K562 (cell line): ENCODE measurements at regions not wholly inside any gene's neighbourhood (a gene's known extent, or its start where the extent isn't known, plus 50 kb on each side); places are given as distances from the start of the nearest gene placed in this dataset.

Experiments
- ATAC-seq: fragments of 200-7000 bp; cut with Tn5 transposase; 3 replicates; pipeline ENCODE4 v1.9.1; 2020; ENCODE audit warnings: moderate library complexity
- BruUV-seq: library from RNA; stranded (reverse); fragments of 400-500 nt; replicated peaks from 2 replicates; lab custom pipeline; 2021; lab: Mats Ljungman, UMichigan
- CTCF ChIA-PET: fragments of 300-600 bp; formaldehyde crosslinking; extraction: SDS; loops from one replicate; lab custom pipeline; 2021; ENCODE audit warnings: low intra/inter-chr PET ratio; lab: Yijun Ruan, JAX
- POLR2A ChIA-PET: fragments of 300-600, 350-650 bp; sonication (Branson Sonifier 250); formaldehyde crosslinking; extraction: SDS; loops from one replicate; lab custom pipeline; 2021; ENCODE audit warnings: antibody characterized with exemption, inconsistent platforms; lab: Yijun Ruan, JAX
- DNase-seq, 4 experiments: peaks; one replicate each; pipeline versions ENCODE4 v3.0.0 to v3.0.0-alpha.2; 2011 to 2018; ENCODE audit warnings: low spot score in 3 of 4, mixed read lengths in 3 of 4; ENCODE audit errors: extremely low read depth in 1 of 4
- FAIRE-seq: peaks from 2 replicates; lab custom pipeline; 2011; peaks lifted over from hg19 to GRCh38; lab: Jason Lieb, UNC
- H2AFZ ChIP-seq: 2 replicates; pipeline ENCODE4 v1.6.0; 2011; ENCODE audit warnings: low read depth, low read length, control low read depth, inconsistent platforms
- H3K27ac ChIP-seq: fragments of 200-600 bp; 3 replicates; pipeline ENCODE4 v1.8.0; 2011; ENCODE audit warnings: low read depth, mild to moderate bottlenecking, control low read depth, inconsistent platforms, low read length, moderate library complexity, mixed read lengths; ENCODE audit errors: extremely low read depth
- H3K27me3 ChIP-seq, 2 experiments: fragments of 300-600 bp in 1 of 2; 2 replicates in 1 of 2; 3 replicates in 1 of 2; pipeline versions ENCODE4 v1.6.0 to v1.8.0; 2011; ENCODE audit warnings: inconsistent platforms in 2 of 2, low read length in 2 of 2, mild to moderate bottlenecking in 1 of 2, mixed read lengths in 1 of 2, moderate library complexity in 1 of 2; ENCODE audit not compliant: control insufficient read depth in 2 of 2, insufficient read depth in 2 of 2
- H3K36me3 ChIP-seq: fragments of 300-600 bp; 3 replicates; pipeline ENCODE4 v1.8.0; 2011; ENCODE audit warnings: mild to moderate bottlenecking, low read length, inconsistent platforms; ENCODE audit not compliant: control insufficient read depth, insufficient read depth
- H3K4me1 ChIP-seq, 2 experiments: fragments of 200-600 bp in 1 of 2; replicated peaks in 1 of 2; 2 replicates in 1 of 2; 3 replicates in 1 of 2; pipeline versions ENCODE4 v1.5.1 to v1.8.0; 2011; ENCODE audit warnings: inconsistent platforms in 2 of 2, low read length in 2 of 2, mild to moderate bottlenecking in 1 of 2, mixed read lengths in 1 of 2, moderate library complexity in 1 of 2; ENCODE audit not compliant: control insufficient read depth in 2 of 2, insufficient read depth in 2 of 2
- H3K4me2 ChIP-seq: 2 replicates; pipeline ENCODE4 v1.6.1; 2011; ENCODE audit warnings: low read length, control low read depth, inconsistent platforms, mixed read lengths; ENCODE audit not compliant: insufficient read depth
- H3K4me3 ChIP-seq: fragments of 200-600 bp; sonication (generic), shearing (Covaris generic); 2 replicates; pipeline ENCODE4 v1.5.1; 2016; ENCODE audit warnings: control low read depth, inconsistent platforms
- H3K79me2 ChIP-seq: fragments of 200-600 bp; 3 replicates; pipeline ENCODE4 v1.8.0; 2011; ENCODE audit warnings: low read length, inconsistent platforms; ENCODE audit not compliant: control insufficient read depth, insufficient read depth
- H3K9ac ChIP-seq, 2 experiments: 2 replicates each; pipeline versions ENCODE4 v1.6.0 to v1.6.1; 2011; ENCODE audit warnings: low read depth in 2 of 2, low read length in 2 of 2, control low read depth in 1 of 2, inconsistent platforms in 1 of 2, mild to moderate bottlenecking in 1 of 2, mixed read lengths in 1 of 2; ENCODE audit not compliant: insufficient read depth in 1 of 2
- H3K9me1 ChIP-seq: one replicate; pipeline ENCODE4 v1.6.0; 2011; ENCODE audit warnings: inconsistent platforms, mild to moderate bottlenecking, low read length, moderate library complexity; ENCODE audit not compliant: control insufficient read depth, insufficient read depth
- H3K9me3 ChIP-seq: replicated peaks from 2 replicates; pipeline ENCODE4 v1.5.1; 2011; ENCODE audit warnings: low read depth, low read length, inconsistent platforms; ENCODE audit not compliant: control insufficient read depth, insufficient read depth
- H4K20me1 ChIP-seq: replicated peaks from 2 replicates; pipeline ENCODE4 v1.6.1; 2011; ENCODE audit warnings: low read length, inconsistent platforms, mixed read lengths; ENCODE audit not compliant: control insufficient read depth, insufficient read depth
- CBFA2T2 ChIP-seq: fragments of 450-650 bp; conservative IDR thresholded peaks from 2 replicates; pipeline ENCODE4 v1.6.1; 2017; ENCODE audit warnings: mild to moderate bottlenecking
- CBFB ChIP-seq: sonication (generic); formaldehyde crosslinking; IDR thresholded peaks from 2 replicates; pipeline ENCODE4 v1.4.0; 2020; ENCODE audit warnings: mild to moderate bottlenecking, missing genetic modification reagents
- CBX3 ChIP-seq, 2 experiments: IDR thresholded peaks; 1 replicate in 1 of 2; 2 replicates in 1 of 2; pipeline ENCODE4 v1.6.1; 2012; ENCODE audit warnings: inconsistent platforms in 2 of 2, low read length in 2 of 2, borderline replicate concordance in 1 of 2, control low read depth in 1 of 2
- HCFC1 ChIP-seq: IDR thresholded peaks from 2 replicates; pipeline ENCODE4 v1.6.1; 2012; ENCODE audit warnings: low read depth, low read length, improper control_type of control experiment
- HMG20B ChIP-seq: fragments of 250-450 bp; sonication (Bioruptor Pico); IDR thresholded peaks from 2 replicates; pipeline ENCODE4 v1.5.0; 2021; ENCODE audit warnings: mild to moderate bottlenecking
- MAFF ChIP-seq: IDR thresholded peaks from 2 replicates; pipeline ENCODE4 v1.6.1; 2012; ENCODE audit warnings: low read length, improper control_type of control experiment
- MAFG ChIP-seq: fragments of 450-650 bp; conservative IDR thresholded peaks from 2 replicates; pipeline ENCODE4 v1.6.1; 2016; ENCODE audit warnings: missing genetic modification characterization, missing compliant biosample characterization
- MAFK ChIP-seq: IDR thresholded peaks from 2 replicates; pipeline ENCODE4 v1.6.1; 2011; ENCODE audit warnings: low read length, improper control_type of control experiment
- NR2C1 ChIP-seq, 2 experiments: fragments of 450-650 bp; IDR thresholded peaks; 2 replicates each; pipeline ENCODE4 v1.6.1; 2017; ENCODE audit warnings: mild to moderate bottlenecking in 2 of 2, antibody characterized with exemption in 1 of 2, inconsistent platforms in 1 of 2, missing compliant biosample characterization in 1 of 2, missing genetic modification characterization in 1 of 2
- NR4A1 ChIP-seq, 2 experiments: fragments of 250-450 bp in 1 of 2; fragments of 450-650 bp in 1 of 2; sonication (Bioruptor Pico) in 1 of 2; IDR thresholded peaks; 2 replicates each; pipeline versions ENCODE4 v1.4.0 to v1.6.1; 2016 to 2020; ENCODE audit warnings: mild to moderate bottlenecking in 2 of 2, missing compliant biosample characterization in 1 of 2, missing genetic modification characterization in 1 of 2, moderate library complexity in 1 of 2
- PKNOX1 ChIP-seq: fragments of 450-650 bp; IDR thresholded peaks from 2 replicates; pipeline ENCODE4 v1.6.1; 2016
- RAD51 ChIP-seq: fragments of 450-650 bp; IDR thresholded peaks from 2 replicates; pipeline ENCODE4 v1.7.1; 2016; ENCODE audit warnings: low read depth, mild to moderate bottlenecking, borderline replicate concordance
- SIX5 ChIP-seq, 2 experiments: IDR thresholded peaks; 2 replicates each; pipeline ENCODE4 v1.6.1; 2011; ENCODE audit warnings: low read length in 2 of 2, borderline replicate concordance in 1 of 2, low read depth in 1 of 2, mild to moderate bottlenecking in 1 of 2, moderate library complexity in 1 of 2; ENCODE audit not compliant: insufficient read depth in 1 of 2
- TOE1 ChIP-seq, 2 experiments: fragments of 450-650 bp in 1 of 2; sonication (generic) in 1 of 2; formaldehyde crosslinking in 1 of 2; IDR thresholded peaks; 2 replicates each; pipeline versions ENCODE4 v1.7.1 to v1.8.0; 2016 to 2022; ENCODE audit warnings: borderline replicate concordance in 2 of 2, mild to moderate bottlenecking in 2 of 2, antibody characterized with exemption in 1 of 2, inconsistent platforms in 1 of 2, low read depth in 1 of 2, missing genetic modification reagents in 1 of 2, moderate library complexity in 1 of 2
- USF2 ChIP-seq: sonication (generic); formaldehyde crosslinking; IDR thresholded peaks from 2 replicates; pipeline ENCODE4 v1.5.0; 2020; ENCODE audit warnings: missing genetic modification reagents
- ZFX ChIP-seq: sonication (generic); formaldehyde crosslinking; IDR thresholded peaks from 2 replicates; pipeline ENCODE4 v1.8.0; 2022; ENCODE audit warnings: mild to moderate bottlenecking, missing genetic modification reagents, moderate library complexity
- ZNF12 ChIP-seq: sonication (generic); formaldehyde crosslinking; IDR thresholded peaks from 2 replicates; pipeline ENCODE4 v1.4.0; 2020; ENCODE audit warnings: mild to moderate bottlenecking, missing genetic modification reagents
- ZNF551 ChIP-seq: fragments of 250-450 bp; sonication (Bioruptor Pico); IDR thresholded peaks from 2 replicates; pipeline ENCODE4 v1.5.0; 2021; ENCODE audit warnings: mild to moderate bottlenecking, moderate library complexity
- ZNF696 ChIP-seq: fragments of 250-450 bp; sonication (Bioruptor Pico); conservative IDR thresholded peaks from 2 replicates; pipeline ENCODE4 v1.4.0; 2020; ENCODE audit warnings: mild to moderate bottlenecking, moderate library complexity
- WGBS: fragments of 100-300 bp; shearing (Covaris generic); methylation state at CpG from one replicate; pipeline ENCODE4 v1.1.6; 2016; ENCODE audit warnings: low coverage, mixed read lengths; ENCODE audit not compliant: insufficient coverage; ENCODE audit errors: missing lambda C conversion rate; 5-methylcytosine and 5-hydroxymethylcytosine counted together
- in situ Hi-C: fragments of 300-500 bp; cut with MboI; formaldehyde crosslinking; loops from 4 replicates; pipeline ENCODE4 v1.15.0; 2018; ENCODE audit warnings: inconsistent platforms, mixed read lengths
- intact Hi-C: fragments of 100-400 bp; cut with micrococcal nuclease; formaldehyde crosslinking; loops from 2 replicates; pipeline ENCODE4 v1.14.2; 2022
- TF ChIP-seq, protein P1 (sequence below): sonication (generic); formaldehyde crosslinking; IDR thresholded peaks from 2 replicates; pipeline ENCODE4 v1.9.0; 2022; ENCODE audit warnings: mild to moderate bottlenecking, missing genetic modification reagents

GRCh38 chr5:89255845-89256463 lies 373.0 kb upstream of the MEF2C start:
- BruUV-seq, result no TSS peak
- POLR2A ChIA-PET, result no interaction called here
- Histone ChIP-seq H3K9ac (no peak overlapping the region), H3K27ac (no peak overlapping the region), H3K4me1 (no peaks in the 10 kb centered on the region), H3K79me2 (no peaks in the 10 kb centered on the region), H3K4me2 (no peak overlapping the region), H3K27me3 (no peaks in the 10 kb centered on the region), H4K20me1 (no peaks in the 10 kb centered on the region), H2AFZ (peak overlapping the region; percentile 59), H3K9me1 (no peaks in the 10 kb centered on the region), H3K4me3 (no peak overlapping the region), H3K9me3 (no peaks in the 10 kb centered on the region), H3K36me3 (no peaks in the 10 kb centered on the region)
- intact Hi-C loops, result no loop called here
- in situ Hi-C loops, result no loop called here
- FAIRE-seq (peak; percentile 84), ATAC-seq (peak; percentile 93), DNase-seq (peak; percentile 55 to 74 (median 64))
- CTCF ChIA-PET, result no interaction called here
- 53% methylated on average over 5 of the region's 5 CpGs for WGBS
- no peak for TF ChIP-seq ZNF696 (CRISPR knock-in tag)
- no peak for TF ChIP-seq ZNF551
- peak; percentile 90 for TF ChIP-seq MAFG (tag)
- TF ChIP-seq SIX5 (IDR thresholded peaks at IDR 0.05; ENCODE audit: borderline replicate concordance in 1 of 2, insufficient read depth in 1 of 2, low read depth in 1 of 2, low read length in 2 of 2), result peak; percentile 50 to 60; a peak in 3 of 4 replicates
- TF ChIP-seq MAFF, result peak; percentile 59
- no peak for TF ChIP-seq PKNOX1
- no peak for TF ChIP-seq CBFB
- TF ChIP-seq CBFA2T2, result peak; percentile 31; the same call in 1 of the 2 replicates
- peak in 1 of 2 experiments; percentile 58; a peak in 1 of 3 replicates for TF ChIP-seq CBX3 (IDR thresholded peaks at IDR 0.05; ENCODE audit: borderline replicate concordance in 1 of 2, low read length in 2 of 2)
- TF ChIP-seq, protein P1, sequence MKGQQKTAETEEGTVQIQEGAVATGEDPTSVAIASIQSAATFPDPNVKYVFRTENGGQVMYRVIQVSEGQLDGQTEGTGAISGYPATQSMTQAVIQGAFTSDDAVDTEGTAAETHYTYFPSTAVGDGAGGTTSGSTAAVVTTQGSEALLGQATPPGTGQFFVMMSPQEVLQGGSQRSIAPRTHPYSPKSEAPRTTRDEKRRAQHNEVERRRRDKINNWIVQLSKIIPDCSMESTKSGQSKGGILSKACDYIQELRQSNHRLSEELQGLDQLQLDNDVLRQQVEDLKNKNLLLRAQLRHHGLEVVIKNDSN, result peak; percentile 72; the same call in 1 of the 2 replicates
- TF ChIP-seq ZNF12 (CRISPR knock-in tag), result peak; percentile 96
- TF ChIP-seq NR4A1 (CRISPR knock-in tag; IDR thresholded peaks at IDR 0.05), result no peak
- TF ChIP-seq NR4A1 (tag; IDR thresholded peaks at IDR 0.05), result no peak
- TF ChIP-seq HMG20B (CRISPR knock-in tag), result no peak
- TF ChIP-seq USF2, result peak; percentile 65
- peak; percentile 51; the same call in 1 of the 2 replicates for TF ChIP-seq MAFK
- TF ChIP-seq TOE1 (IDR thresholded peaks at IDR 0.05; ENCODE audit: borderline replicate concordance), result peak; percentile 90
- no peak for TF ChIP-seq TOE1 (CRISPR knock-in tag; IDR thresholded peaks at IDR 0.05; ENCODE audit: borderline replicate concordance, low read depth)
- peak; percentile 66 for TF ChIP-seq NR2C1 (IDR thresholded peaks at IDR 0.05)
- peak; percentile 78 for TF ChIP-seq NR2C1 (tag; IDR thresholded peaks at IDR 0.05)
- TF ChIP-seq RAD51, result peak; percentile 81
- peak; percentile 84 for TF ChIP-seq HCFC1
- TF ChIP-seq ZFX (CRISPR knock-in tag), result peak; percentile 34; the same call in 1 of the 2 replicates
